Activated CD8-positive, alpha-beta memory T cell treated with anti-CD3 and anti-CD28 coated beads for 48 hours (primary cell): ENCODE measurements at regions not wholly inside any gene's neighbourhood (a gene's known extent, or its start where the extent isn't known, plus 50 kb on each side); places are given as distances from the start of the nearest gene placed in this dataset.
"Not testable (repeated sequence)": the region's sequence is repeated elsewhere in the genome, so short reads cannot be mapped to it uniquely, and the experiment has no call there.

Experiments
- DNase-seq, 3 experiments: peaks; one replicate each; pipeline ENCODE4 v3.0.0-alpha.2; 2020; ENCODE audit warnings: low read depth in 2 of 3, low spot score in 2 of 3

- no peak for DNase-seq
Observed at GRCh38 chr10:131022369-131022768, 289.2 kb downstream of the TCERG1L start.

DNA sequence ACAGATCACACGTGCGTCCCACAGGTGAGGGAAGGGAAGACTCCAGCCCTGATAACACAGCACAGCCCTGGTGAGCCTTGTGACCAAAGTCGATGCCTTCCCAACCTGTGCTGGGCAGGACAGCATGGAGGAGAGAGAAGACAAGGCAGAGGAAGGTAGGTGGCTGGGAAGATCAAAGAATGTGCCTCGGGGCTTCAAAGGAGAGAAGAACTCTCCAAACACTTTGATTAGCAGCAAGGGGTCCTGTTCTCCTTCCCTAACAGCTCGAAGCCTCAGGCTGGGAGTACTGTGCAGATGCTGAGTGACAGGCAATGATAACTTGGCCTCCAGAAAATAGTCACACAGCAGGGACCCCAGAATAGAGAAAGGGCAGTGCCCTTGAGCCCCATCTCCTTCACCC lies 288.5 kb downstream of the TCERG1L start:
- no peak for DNase-seq

DNA sequence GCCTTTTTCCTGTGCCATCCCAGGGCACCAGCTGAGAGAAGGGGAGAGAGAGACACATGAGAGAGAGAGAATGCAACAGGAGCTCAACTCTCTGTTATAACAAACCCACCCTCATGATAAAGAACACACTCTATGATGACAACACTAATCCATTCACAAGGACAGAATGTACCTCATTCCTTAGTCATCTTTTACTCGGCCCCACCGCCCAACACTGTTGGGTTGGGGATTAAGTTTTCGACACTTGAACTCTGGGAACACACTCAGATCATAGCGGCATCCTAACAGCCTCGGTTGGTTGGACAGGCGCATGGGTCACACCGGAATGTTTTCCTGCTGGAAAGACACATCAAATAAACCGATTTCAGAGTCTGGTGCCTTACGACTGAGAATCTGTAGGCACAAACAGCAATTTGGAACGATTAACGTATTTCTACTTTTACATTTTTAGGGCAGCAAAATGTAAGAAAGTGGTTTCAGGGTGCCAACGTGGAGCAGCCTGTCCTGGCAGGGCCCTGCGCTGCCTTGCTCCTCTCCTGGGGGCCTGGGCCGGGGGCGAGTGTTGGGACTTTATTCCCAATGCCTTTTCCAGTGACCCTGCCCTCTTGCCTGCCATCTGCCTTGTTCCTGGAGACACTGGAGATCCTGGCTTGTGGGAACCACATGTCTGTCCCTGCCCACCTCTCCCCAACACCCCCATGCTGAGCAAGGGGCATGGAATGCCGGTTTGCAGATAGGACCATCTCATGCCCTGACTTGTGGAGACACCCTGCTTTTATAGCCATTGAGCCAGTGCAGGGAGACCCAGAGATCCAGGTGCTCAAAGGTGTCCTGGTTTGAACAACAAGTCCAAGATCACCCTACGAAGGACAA lies 287.0 kb downstream of the TCERG1L start:
- DNase-seq: no peak

DNA sequence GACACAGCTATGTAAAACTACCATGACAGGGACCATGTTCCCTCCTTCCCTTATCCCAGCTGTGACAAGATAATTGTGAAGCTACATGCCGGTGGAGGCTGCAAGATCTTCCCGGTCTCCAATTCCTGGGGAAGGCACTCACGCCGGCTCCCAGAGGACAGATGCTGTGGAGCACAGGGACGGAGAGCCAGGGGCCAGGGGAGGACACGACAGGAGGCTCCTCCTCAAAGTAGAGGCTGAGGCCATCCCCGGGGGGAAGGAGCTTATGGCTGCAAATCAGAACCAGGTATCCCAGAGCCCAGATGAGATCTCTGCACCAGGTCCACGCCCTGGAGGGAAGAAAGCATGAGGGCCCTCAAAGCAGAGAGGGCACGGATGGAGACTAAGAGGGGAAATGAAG lies 286.2 kb downstream of the TCERG1L start:
- no peak for DNase-seq

DNA sequence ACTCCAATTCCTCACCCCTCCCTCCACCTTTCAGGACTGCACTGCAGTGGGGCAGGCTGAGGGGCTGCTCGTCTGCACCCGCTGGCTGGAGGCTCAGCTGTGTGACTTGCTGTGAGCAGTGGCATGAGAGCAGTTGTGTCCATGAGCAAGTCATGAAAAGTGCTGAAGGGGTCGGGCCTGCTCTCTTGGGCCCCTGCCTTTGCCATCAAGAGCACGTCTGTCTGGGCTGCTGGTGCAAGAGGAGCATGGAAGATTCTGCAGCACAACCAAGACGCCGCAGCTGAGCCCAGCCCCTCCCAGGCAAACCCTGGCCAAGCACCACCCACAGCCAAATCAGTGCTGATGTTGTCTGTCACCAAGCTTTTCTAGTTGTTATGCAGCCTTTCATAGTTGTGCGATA lies 284.3 kb downstream of the TCERG1L start:
- no peak for DNase-seq

GRCh38 chr10:131031346-131031745 lies 280.2 kb downstream of the TCERG1L start:
- DNase-seq: no peak

DNA sequence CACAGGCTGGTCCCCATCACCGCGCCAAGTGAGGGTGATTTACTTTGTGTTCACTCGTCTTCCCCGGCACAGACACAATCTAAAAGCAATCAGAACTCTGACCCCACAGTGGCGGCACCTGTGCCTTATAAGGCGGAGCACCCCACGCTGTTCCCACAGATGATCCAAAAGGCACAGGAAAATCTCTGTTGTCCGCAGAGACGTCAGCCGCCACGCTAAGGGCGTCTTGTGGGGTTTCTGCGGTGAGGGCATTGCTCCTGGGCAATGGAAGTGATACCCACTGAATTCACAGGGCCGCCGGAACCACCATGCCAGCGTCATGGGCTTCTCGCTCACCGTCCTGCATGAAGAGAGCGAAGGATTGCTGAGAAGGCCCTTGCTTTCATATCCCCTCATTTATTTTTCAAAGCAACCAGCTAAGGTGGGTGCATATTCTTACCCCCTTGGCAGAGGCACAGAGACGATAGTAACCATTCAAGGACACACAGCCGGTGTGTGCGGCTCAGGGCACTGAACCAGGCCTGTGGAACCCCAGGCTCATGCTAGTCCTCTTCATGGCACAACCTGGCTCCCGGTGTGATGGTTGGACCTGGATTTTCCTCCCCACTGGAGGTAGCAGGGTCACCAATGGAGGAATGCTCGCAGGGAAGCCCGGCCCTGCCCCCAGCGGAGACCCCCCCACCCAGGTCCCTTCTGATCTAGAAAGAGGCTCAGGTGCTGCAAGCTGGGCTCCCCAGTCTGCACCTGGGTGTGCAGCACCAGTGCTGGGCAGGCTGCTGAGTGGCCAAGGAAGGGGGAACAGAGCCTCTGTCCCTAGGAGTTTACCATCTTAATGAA lies 279.0 kb downstream of the TCERG1L start:
- DNase-seq: no peak

- no peak for DNase-seq
Observed at GRCh38 chr10:131033166-131034085, 278.1 kb downstream of the TCERG1L start.

- no peak for DNase-seq
Observed at GRCh38 chr10:131034451-131034850, 277.1 kb downstream of the TCERG1L start.

GRCh38 chr10:131035779-131036178 lies 275.7 kb downstream of the TCERG1L start:
- DNase-seq: no peak

DNA sequence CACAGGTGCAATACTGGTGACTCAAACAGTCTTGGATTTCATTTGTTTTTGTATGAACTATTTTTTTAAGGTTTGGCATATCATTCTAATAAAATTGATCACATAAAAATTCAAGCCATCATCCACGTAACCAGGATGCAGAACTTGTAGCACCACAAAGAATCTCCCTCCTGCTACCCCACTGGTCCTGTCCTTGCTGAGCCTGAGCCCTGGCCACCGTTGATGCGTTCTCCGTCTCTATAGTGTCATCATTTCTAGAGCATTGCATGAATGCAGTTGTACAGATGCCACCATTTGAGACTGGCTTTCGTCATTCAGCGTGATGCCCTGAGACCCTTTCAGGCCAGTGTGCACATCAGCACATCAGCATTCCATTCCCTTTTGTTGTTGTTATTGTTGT lies 273.5 kb downstream of the TCERG1L start:
- no peak for DNase-seq

DNA sequence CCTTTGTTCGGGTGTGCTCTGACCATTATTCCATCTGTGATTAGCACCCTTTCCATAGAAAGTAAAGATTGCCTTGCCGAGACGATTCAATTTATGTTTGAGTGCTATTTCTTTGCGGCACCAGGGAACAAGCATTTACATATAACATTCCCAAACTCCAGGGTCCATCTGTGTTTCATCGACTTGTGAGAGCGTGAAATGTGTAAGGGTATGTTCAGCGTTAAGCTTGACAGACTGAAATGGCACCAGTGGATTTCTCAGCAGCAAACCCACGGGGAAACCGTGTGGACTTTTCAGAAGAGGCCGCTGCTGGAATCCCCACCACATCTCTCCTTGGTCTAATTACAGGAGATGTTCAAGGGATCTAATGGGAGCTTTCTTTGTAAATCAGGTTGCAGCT lies 270.5 kb downstream of the TCERG1L start:
- no peak for DNase-seq

DNA sequence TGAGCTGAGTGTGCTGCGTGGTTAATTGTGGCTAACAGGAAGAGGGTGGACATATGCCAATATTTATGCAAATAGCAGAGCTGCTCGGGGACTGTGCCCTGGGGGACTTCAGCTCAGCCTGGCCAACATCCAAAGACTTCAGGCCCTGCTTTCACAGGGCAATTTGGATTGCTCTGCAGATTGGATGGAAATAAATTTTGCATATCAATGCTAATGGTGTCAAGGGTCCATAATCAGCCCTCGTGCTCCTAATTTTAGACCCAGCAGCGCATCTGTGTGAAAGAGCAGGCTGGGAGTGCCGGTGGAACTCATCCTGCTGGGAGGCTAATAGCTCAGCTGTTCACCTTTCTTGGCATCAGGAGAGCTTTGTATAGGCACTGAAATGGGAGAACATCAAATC lies 270.1 kb downstream of the TCERG1L start:
- no peak for DNase-seq

DNA sequence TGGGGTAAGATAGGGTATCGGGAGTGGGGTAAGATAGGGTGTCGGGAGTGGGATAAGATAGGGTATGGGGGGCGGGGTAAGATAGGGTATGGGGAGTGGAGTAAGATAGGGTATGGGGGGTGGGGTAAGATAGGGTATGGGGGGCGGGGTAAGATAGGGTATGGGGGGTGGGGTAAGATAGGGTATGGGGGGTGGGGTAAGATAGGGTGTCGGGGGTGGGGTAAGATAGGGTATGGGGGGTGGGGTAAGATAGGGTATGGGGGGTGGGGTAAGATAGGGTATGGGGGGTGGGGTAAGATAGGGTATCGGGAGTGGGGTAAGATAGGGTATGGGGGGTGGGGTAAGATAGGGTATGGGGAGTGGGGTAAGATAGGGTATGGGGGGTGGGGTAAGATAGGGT lies 269.5 kb downstream of the TCERG1L start:
- not testable (repeated sequence) for DNase-seq
